HG03139 (cell line): ENCODE measurements at regions not wholly inside any gene's neighbourhood (a gene's known extent, or its start where the extent isn't known, plus 50 kb on each side); places are given as distances from the start of the nearest gene placed in this dataset.
"Not testable (repeated sequence)": the region's sequence is repeated elsewhere in the genome, so short reads cannot be mapped to it uniquely, and the experiment has no call there.

Experiments used
- ATAC-seq: cut with Tn5 transposase; IDR thresholded peaks from one replicate; pipeline ENCODE4 v1.9.1; 2021; ENCODE audit not compliant: unreplicated experiment

DNA sequence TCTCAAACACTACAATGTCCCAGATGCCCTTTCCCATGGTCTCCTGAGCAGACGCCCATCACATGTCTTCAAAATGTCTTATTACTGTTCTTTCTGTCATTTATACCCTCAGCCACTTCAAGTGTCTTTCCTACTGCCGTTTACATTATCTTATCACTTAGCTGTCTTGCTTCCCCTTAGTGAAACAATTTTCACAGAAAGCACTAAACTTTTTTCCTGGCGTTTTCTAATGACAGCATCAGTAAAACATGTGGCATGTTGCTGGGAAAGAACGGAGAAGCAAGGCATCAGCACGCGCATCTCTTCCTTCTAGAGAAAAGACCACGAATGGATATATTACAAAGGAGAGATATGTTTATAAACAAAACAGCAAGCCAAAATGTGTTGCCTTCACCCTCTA lies 189.7 kb upstream of the SLIT2 start:
- no peak for ATAC-seq

DNA sequence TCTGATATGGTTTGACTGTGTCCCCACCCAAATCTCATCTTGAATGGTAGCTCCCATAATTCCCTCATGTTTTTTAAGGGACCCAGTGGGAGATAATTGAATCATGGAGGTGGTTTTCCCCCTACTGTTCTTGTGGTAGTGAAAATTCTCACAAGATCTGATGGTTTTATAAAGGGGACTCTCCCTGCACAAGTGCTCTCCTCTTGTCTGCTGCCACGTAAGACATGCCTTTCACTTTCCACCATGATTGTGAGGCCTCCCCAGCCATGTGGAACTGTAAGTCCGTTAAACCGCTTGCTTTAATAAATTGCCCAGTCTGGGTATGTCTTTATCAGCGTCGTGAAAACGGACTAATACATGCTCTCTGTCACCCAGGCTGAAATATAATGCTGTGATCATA lies 200.9 kb upstream of the SLIT2 start:
- no peak for ATAC-seq

DNA sequence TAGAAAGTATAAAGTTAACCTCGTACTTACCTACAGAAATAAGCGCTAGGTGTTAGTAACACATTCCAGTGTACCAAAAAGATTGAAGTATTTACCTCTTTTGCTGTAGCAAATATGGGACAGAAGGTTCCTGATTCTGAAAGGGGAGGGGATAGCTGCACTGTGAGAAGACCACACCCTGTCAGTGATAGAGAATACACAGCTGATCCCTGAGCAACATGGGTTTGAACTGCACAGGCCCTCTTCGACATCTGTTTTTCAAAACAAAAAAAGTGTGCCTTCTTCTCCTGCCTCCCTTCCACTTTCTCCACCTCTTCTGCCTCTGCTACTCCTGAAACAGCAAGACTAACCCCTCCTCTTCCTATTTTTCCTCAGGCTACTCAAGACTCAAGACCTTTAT lies 201.8 kb upstream of the SLIT2 start:
- ATAC-seq = no peak

DNA sequence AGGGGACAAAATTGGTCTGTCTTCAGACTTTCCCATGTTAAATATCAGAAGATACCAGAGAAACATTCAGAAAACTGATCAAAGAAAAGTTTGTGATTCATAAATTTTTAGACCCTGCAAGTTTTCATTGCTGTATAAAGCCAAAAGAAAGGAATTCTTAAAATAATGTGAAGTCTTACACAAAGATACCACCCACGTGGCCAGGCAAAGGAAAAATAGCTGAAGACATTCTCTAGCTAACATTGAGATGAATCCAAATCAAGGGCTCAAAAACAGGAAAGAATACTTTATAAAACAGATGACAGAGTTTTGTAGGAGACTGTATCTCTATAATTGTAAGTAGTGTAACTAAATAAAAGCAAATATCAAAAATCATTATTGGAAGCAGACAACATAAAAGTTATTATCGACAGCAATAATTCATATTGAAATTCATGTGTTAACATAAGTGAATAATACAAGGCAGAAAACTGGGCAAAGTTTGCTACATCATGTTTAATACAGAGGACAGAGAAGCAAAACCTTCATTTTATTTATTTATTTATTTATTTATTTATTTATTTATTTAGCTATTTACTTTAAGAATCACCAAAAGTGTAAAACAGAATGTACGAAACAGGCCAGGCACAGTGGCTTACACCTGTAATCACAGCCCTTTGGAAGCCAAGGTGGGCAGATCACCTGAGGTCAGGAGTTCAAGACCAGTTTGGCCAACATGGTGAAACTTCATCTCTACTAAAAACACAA lies 204.6 kb upstream of the SLIT2 start:
- no peak for ATAC-seq

DNA sequence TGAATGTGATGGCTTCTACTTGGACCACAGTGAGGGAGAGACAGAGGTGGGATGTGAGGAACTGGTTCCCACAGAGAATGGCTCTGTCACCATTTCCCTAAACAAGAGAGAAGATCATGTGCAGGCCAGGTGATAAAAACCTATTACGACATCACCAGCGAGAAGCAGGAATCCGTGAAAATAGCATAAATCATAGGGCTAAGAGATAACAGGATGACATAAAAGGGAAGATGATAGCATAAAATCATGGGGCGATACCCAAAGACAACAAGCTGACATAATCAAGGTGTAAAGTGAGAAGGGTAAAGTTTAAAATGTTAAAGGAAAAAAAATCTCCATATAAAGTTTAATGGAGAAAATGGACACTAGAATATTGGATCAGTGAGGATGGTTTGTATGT lies 205.5 kb upstream of the SLIT2 start:
- no peak for ATAC-seq

GRCh38 chr4:20044966-20045365 lies 206.7 kb upstream of the SLIT2 start:
- no peak for ATAC-seq

DNA sequence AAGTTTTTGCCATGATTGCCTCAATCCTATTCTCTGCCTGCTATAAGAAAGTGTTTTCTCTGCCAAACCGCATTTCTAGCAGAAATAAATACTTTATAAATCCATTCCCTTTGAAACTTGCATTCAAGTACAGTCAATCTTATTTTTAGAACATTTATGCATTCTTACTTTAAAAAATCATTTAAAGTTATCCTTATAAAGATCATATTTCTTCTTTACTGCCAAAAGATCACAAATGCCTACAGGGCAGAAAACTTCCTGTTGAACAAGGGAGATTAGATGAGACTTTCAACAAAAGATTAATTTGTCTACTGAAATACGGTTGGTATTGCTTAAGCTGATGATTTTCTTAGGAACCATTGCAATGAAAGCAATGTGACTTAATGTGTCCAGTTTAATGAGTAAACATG lies 207.2 kb upstream of the SLIT2 start:
- no peak for ATAC-seq

DNA sequence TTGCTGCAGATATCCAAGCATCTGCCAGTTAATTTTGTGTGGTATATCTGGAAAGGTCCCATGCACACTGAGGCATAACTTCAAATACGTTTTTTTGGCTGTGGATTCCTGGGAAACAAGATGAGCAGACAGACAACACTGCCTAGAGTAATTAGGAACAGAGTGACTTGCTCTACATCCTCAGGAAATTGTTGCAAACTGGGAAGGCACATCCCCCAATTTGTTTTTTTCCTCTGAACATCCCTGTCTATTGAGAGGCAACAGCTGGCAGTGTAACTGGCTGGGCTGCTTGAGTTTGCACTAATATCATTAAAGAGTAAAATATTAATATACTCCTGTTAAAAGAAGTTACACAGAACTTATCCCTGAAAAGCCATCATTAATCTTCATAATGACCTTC lies 207.7 kb upstream of the SLIT2 start:
- ATAC-seq = no peak

GRCh38 chr4:20042769-20043168 lies 208.9 kb upstream of the SLIT2 start:
- no peak for ATAC-seq

- ATAC-seq = no peak
Measured at GRCh38 chr4:20041839-20042407, 209.8 kb upstream of the SLIT2 start.

DNA sequence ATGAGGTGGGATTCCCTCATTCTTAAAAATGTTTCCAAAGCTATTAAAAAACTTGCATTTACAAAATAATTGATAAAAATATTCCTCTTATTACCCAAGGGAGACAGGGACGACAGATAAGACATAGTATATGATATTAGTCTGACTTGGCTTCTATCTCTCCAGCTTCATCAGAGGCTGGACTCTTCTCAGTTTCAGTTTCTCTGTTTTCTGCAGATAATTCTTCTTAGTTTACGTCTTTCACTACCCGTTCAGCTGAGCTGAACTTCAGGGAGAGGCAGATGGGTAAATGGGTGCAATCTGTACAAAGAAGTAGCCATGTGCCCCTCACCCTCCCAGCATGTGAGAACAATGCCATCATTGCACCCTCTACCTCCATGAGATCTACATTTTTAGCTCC lies 214.0 kb upstream of the SLIT2 start:
- no peak for ATAC-seq

DNA sequence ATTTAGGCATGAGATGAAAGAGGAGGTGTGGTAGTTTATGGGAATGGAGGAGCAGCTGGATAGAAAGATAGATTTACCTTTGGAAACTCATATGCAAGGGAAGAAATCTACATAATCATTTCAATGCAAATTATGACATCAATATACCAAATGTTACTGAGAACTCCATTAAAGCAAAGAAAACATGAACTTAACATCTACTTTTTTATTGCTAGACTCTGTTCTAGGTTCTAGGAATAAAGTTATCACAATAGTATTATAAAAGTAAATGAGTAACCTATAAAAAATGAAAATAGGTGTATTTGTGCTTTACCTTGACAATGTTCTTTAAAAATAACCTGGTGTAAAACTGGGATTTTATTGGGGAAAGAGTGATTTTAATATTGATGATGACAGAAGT lies 221.6 kb upstream of the SLIT2 start:
- ATAC-seq = no peak

DNA sequence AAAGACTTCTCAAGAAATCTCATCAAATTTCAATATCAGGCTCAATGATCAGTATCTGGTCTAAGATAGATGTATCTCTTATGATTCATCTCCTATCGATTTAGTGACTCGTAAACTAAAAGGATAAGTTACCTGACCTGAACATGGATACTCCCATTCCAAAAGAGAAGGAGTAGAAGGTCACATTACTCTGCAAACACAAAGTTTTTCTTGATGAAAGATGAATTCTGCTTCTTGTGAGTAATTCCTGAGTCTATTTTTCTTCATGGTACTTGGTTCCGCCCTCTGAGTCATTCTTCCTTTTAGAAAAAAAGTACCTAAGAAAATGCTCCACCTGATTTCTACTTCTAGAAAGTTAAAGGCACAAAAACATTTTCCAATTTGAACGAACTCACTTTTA lies 223.1 kb upstream of the SLIT2 start:
- ATAC-seq = no peak

DNA sequence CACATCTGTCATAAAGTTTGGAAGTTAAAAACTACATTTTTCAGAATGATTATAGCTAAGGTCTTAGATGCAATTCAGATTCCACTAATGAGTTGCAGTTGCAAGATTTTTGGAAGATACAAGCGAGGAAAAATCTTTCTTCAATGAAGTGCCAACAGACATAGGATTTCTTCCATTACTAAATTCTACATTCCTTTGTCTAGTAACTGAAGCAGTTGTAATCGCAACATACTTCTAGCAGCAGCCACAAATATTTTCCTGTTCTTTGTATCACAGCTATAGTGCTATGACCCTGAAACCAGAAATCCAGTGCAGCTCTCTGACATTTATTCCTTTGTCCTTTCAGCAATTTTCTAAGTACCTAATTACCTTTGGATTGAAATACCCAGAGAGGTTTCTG lies 225.2 kb upstream of the SLIT2 start:
- ATAC-seq = no peak

DNA sequence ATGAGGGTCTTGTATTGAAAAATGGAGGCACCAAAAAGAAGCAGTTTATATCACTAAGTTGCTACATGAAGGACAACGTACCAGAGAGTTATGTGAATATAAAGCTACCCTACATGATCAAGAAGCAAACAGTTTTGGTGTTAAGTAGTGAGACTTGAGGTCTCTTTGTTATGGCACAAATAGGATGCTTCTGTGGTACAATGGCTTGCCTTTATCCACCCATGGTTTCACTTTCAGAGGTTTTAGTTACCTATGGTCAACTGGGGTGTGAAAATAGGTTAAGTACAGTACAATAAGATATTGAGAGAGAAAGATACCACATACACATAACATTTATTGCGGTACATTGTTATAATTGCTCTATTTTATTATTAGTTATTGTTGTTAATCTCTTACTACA lies 229.2 kb upstream of the SLIT2 start:
- ATAC-seq = no peak

GRCh38 chr4:20020056-20020455 lies 231.6 kb upstream of the SLIT2 start:
- ATAC-seq = no peak

DNA sequence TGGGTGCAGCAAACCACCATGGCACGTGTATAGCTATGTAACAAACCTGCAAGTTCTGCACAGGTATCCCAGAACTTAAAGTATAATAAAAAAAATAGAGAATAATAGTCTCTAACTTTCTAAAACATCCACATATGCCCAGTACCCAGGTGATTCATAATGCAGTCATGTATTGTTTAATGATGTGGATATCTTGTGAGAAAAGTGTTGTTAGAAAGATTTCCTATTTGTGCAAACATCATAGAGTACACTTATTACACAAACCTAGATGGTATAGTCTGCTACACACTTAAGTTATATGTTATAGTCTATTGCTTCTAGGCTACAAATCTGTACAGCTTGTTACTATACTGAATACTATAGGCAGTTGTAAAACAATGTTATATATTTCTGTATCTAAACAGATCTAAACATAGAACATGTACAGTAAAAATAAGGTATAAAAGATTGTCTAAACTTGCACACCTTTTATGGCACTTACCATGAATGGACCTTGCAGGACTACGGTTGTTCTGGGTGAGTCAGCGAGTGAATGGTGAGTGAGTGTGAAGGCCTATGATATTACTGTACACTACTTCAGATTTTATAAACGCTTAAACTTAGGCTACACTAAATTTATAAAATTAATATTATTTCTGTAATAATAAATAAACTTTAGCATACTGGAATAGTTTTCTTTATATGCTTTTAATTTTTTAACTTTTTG lies 232.2 kb upstream of the SLIT2 start:
- ATAC-seq = no peak

DNA sequence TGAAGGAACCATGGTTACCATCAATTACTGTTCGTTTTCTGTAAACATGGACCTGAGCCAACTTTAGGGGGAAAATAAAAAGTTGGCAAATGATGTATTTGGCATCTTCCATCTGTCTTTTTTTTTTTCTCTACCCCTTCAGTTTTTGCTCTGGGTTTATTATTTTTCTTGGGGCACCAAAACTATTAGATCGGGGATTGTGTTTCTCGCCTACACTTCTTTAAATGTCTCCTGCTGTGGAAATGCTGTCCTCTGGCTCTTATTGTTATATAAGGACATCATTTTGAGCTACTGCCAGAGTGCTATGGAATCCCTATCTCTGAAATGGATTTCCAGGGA lies 234.0 kb upstream of the SLIT2 start:
- ATAC-seq = no peak

DNA sequence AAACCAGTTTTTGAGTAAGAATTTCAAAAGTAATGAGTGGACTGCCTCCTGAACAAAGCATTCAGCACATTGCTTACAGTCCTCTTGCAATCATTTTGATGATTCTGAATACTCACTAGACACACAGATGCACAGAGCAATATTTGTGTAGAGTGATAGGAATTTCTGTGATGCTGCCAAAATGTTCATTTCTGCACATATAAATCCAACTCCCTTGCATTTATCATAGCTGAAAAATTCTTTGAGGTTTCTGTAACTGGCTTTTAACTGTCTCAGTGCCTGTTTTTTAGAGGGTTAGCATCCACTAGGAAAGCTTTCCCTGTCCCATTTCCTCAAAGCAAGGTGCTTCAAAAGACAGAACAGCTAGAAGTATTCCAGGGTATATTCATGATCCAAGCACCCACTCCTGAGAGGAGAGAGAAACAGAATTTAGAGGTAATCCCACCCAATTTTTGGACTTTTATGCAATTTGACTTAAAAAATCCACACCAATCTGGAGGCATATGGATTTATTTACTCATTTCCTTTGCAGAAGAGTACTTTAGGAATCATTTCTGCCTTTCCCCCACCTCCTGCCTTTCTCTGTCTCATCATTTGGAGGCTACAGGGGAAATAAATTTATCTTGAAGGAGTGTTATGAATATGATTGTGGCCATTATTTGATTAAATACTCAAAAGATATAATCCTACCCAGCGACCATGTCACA lies 234.5 kb upstream of the SLIT2 start:
- ATAC-seq = no peak

GRCh38 chr4:20015636-20016224 lies 236.0 kb upstream of the SLIT2 start:
- no peak for ATAC-seq

DNA sequence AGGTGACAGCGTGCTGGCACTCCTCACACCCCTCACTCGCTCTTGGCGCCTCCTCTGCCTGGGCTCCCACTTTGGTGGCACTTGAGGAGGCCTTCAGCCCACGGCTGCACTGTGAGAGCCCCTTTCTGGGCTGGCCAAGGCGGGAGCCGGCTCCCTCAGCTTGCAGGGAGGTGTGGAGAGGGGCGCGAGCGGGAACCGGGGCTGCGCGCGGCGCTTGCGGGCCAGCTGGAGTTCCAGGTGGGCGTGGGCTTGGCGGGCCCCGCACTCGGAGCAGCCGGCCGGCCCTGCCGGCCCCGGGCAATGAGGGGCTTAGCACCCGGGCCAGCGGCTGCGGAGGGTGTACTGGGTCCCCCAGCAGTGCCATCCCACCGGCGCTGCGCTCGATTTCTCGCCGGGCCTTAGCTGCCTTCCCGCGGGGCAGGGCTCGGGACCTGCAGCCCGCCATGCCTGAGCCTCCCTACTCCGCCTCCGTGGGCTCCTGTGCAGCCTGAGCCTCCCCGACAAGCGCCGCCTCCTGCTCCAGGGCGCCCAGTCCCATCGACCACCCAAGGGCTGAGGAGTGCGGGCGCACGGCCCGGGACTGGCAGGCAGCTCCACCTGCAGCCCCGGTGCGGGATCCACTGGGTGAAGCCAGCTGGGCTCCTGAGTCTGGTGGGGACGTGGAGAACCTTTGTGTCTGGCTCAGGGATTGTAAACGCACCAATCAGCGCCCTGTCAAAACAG lies 247.7 kb upstream of the SLIT2 start:
- not testable (repeated sequence) for ATAC-seq
